ENCODE measurements at regions not wholly inside any gene's neighbourhood (a gene's known extent, or its start where the extent isn't known, plus 50 kb on each side); places are given as distances from the start of the nearest gene placed in this dataset.

DNA sequence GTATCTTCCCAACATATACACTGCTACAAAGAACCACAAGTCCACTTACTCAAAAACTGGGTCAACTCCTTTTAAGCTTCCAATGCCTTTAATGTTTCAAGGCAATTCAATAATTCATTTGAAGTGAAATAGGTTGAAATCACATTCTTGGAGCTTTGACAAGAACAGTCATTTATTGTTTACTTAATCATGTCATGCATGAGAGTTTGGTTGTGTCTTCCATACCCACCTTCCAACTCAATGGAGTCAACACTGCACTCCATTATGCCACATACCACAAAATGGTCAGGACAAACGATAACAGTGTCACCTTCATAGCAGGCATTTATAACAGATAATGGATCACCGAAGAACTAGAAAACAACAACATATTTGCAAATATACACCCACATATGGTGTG, 506.3 kb downstream of the UQCRFS1 start:
- H3K27ac ChIP-seq (ENCODE audit: low read depth, low read length), result no peak overlapping the region
- H2BK15ac ChIP-seq (replicated peaks; ENCODE audit: low read depth), result no peak overlapping the region
- no peaks in the 10 kb centered on the region for H3K4me1 ChIP-seq (ENCODE audit: control insufficient read depth, low read depth, low read length)
- no peak overlapping the region for H3K56ac ChIP-seq (ENCODE audit: low read length)
- no peaks in the 10 kb centered on the region for H3K79me2 ChIP-seq (ENCODE audit: control insufficient read depth, insufficient read depth, low read length)
- H2BK120ac ChIP-seq (ENCODE audit: low read depth, low read length), result no peak overlapping the region
- no peaks in the 10 kb centered on the region for H3K36me3 ChIP-seq (ENCODE audit: control insufficient read depth, insufficient read depth, low read length)
- WGBS (ENCODE audit: extremely low coverage, insufficient coverage, low lambda C conversion rate), result no CpG with 5 or more reads among the region's 2 CpGs
- no peak overlapping the region for H3K23ac ChIP-seq (ENCODE audit: low read length)
- H3K4me2 ChIP-seq (ENCODE audit: low read length), result no peak overlapping the region
- no peak overlapping the region for H3K9ac ChIP-seq (ENCODE audit: low read length)
- no peak overlapping the region for H3K4me3 ChIP-seq (ENCODE audit: low read length)
- no peak overlapping the region for H2AK5ac ChIP-seq (ENCODE audit: low read length)
- H3K18ac ChIP-seq (ENCODE audit: low read length), result no peak overlapping the region
- no peaks in the 10 kb centered on the region for H3K79me1 ChIP-seq (ENCODE audit: low read length)
- no peak overlapping the region for H4K5ac ChIP-seq (ENCODE audit: low read length)
- DNase-seq, result no peak
- H3K27me3 ChIP-seq (ENCODE audit: insufficient read depth, low read length, poor library complexity), result no peaks in the 10 kb centered on the region
- H4K8ac ChIP-seq (ENCODE audit: low read depth, low read length), result no peak overlapping the region
- no peak overlapping the region for H3K4ac ChIP-seq (ENCODE audit: low read depth, low read length)
- H2BK5ac ChIP-seq (ENCODE audit: low read length), result no peak overlapping the region

GRCh38 chr19:28705008-28705407, 507.9 kb downstream of the UQCRFS1 start:
- Histone ChIP-seq H3K56ac (ENCODE audit: low read length) (no peak overlapping the region), H3K4ac (ENCODE audit: low read depth, low read length) (no peak overlapping the region), H3K79me1 (ENCODE audit: low read length) (no peaks in the 10 kb centered on the region), H4K5ac (ENCODE audit: low read length) (no peak overlapping the region), H2AK5ac (ENCODE audit: low read length) (no peak overlapping the region), H4K8ac (ENCODE audit: low read depth, low read length) (no peak overlapping the region), H3K4me1 (ENCODE audit: control insufficient read depth, low read depth, low read length) (no peaks in the 10 kb centered on the region), H3K79me2 (ENCODE audit: control insufficient read depth, insufficient read depth, low read length) (no peaks in the 10 kb centered on the region), H3K23ac (ENCODE audit: low read length) (no peak overlapping the region), H3K27me3 (ENCODE audit: insufficient read depth, low read length, poor library complexity) (no peaks in the 10 kb centered on the region), H3K4me3 (ENCODE audit: low read length) (no peak overlapping the region), H2BK120ac (ENCODE audit: low read depth, low read length) (no peak overlapping the region), H3K18ac (ENCODE audit: low read length) (no peak overlapping the region), H3K9ac (ENCODE audit: low read length) (no peak overlapping the region), H3K27ac (ENCODE audit: low read depth, low read length) (no peak overlapping the region), H2BK5ac (ENCODE audit: low read length) (no peak overlapping the region), H3K36me3 (ENCODE audit: control insufficient read depth, insufficient read depth, low read length) (no peaks in the 10 kb centered on the region), H3K4me2 (ENCODE audit: low read length) (no peak overlapping the region), H2BK15ac (replicated peaks; ENCODE audit: low read depth) (no peak overlapping the region)
- DNase-seq, result peak; percentile 82
- WGBS (ENCODE audit: extremely low coverage, insufficient coverage, low lambda C conversion rate), result no CpG with 5 or more reads among the region's 3 CpGs

DNA sequence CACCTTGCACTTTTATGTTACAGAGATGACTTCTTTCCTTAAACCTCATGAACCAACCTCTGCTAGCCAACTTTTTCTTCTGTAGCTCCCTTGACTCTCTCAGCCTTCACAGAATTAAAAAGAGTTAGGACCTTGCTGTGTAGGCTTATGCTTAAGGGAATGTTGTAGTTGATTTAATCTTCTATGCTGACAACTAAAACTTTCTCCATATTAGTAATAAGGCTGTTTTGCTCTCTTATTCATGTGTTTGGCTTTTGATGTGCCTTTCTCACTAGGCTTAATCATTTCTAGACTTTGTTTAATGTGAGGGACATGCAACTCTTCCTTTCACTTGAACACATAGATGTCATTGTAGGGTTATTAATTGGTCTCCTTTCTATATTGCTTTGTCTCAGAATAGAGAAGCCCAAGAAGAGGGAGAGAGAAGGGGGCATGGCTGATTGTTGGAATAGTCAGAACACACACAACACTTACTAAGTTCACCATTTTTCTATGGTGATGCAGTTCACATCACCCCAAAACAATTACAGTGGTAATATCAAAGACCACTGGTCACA, 509.5 kb downstream of the UQCRFS1 start:
- no peak overlapping the region for H4K5ac ChIP-seq (ENCODE audit: low read length)
- no peak overlapping the region for H3K4me3 ChIP-seq (ENCODE audit: low read length)
- no peak overlapping the region for H2AK5ac ChIP-seq (ENCODE audit: low read length)
- no peak overlapping the region for H3K4ac ChIP-seq (ENCODE audit: low read depth, low read length)
- no peak overlapping the region for H3K56ac ChIP-seq (ENCODE audit: low read length)
- H3K4me1 ChIP-seq (ENCODE audit: control insufficient read depth, low read depth, low read length), result no peaks in the 10 kb centered on the region
- H2BK5ac ChIP-seq (ENCODE audit: low read length), result no peak overlapping the region
- no peaks in the 10 kb centered on the region for H3K79me1 ChIP-seq (ENCODE audit: low read length)
- DNase-seq, result no peak
- H3K23ac ChIP-seq (ENCODE audit: low read length), result no peak overlapping the region
- H3K4me2 ChIP-seq (ENCODE audit: low read length), result no peak overlapping the region
- no peak overlapping the region for H4K8ac ChIP-seq (ENCODE audit: low read depth, low read length)
- no peaks in the 10 kb centered on the region for H3K36me3 ChIP-seq (ENCODE audit: control insufficient read depth, insufficient read depth, low read length)
- H2BK15ac ChIP-seq (replicated peaks; ENCODE audit: low read depth), result no peak overlapping the region
- H3K9ac ChIP-seq (ENCODE audit: low read length), result no peak overlapping the region
- H2BK120ac ChIP-seq (ENCODE audit: low read depth, low read length), result no peak overlapping the region
- H3K27ac ChIP-seq (ENCODE audit: low read depth, low read length), result no peak overlapping the region
- H3K18ac ChIP-seq (ENCODE audit: low read length), result no peak overlapping the region
- H3K27me3 ChIP-seq (ENCODE audit: insufficient read depth, low read length, poor library complexity), result no peaks in the 10 kb centered on the region
- H3K79me2 ChIP-seq (ENCODE audit: control insufficient read depth, insufficient read depth, low read length), result no peaks in the 10 kb centered on the region

- H3K4me3 ChIP-seq (ENCODE audit: low read length), result no peak overlapping the region
- H3K18ac ChIP-seq (ENCODE audit: low read length), result no peak overlapping the region
- DNase-seq, result no peak
- no peaks in the 10 kb centered on the region for H3K36me3 ChIP-seq (ENCODE audit: control insufficient read depth, insufficient read depth, low read length)
- no peak overlapping the region for H3K27ac ChIP-seq (ENCODE audit: low read depth, low read length)
- no peak overlapping the region for H3K23ac ChIP-seq (ENCODE audit: low read length)
- no CpG with 5 or more reads among the region's 1 CpG for WGBS (ENCODE audit: extremely low coverage, insufficient coverage, low lambda C conversion rate)
- H2AK5ac ChIP-seq (ENCODE audit: low read length), result no peak overlapping the region
- H2BK5ac ChIP-seq (ENCODE audit: low read length), result no peak overlapping the region
- no peak overlapping the region for H2BK15ac ChIP-seq (replicated peaks; ENCODE audit: low read depth)
- H3K4me2 ChIP-seq (ENCODE audit: low read length), result no peak overlapping the region
- H3K4me1 ChIP-seq (ENCODE audit: control insufficient read depth, low read depth, low read length), result no peaks in the 10 kb centered on the region
- H3K27me3 ChIP-seq (ENCODE audit: insufficient read depth, low read length, poor library complexity), result no peaks in the 10 kb centered on the region
- no peak overlapping the region for H3K9ac ChIP-seq (ENCODE audit: low read length)
- no peak overlapping the region for H4K8ac ChIP-seq (ENCODE audit: low read depth, low read length)
- H3K79me1 ChIP-seq (ENCODE audit: low read length), result no peaks in the 10 kb centered on the region
- H3K4ac ChIP-seq (ENCODE audit: low read depth, low read length), result no peak overlapping the region
- H4K5ac ChIP-seq (ENCODE audit: low read length), result no peak overlapping the region
- no peak overlapping the region for H3K56ac ChIP-seq (ENCODE audit: low read length)
- H3K79me2 ChIP-seq (ENCODE audit: control insufficient read depth, insufficient read depth, low read length), result no peaks in the 10 kb centered on the region
- no peak overlapping the region for H2BK120ac ChIP-seq (ENCODE audit: low read depth, low read length)
Measured at GRCh38 chr19:28701491-28701890, 511.5 kb downstream of the UQCRFS1 start.

DNA sequence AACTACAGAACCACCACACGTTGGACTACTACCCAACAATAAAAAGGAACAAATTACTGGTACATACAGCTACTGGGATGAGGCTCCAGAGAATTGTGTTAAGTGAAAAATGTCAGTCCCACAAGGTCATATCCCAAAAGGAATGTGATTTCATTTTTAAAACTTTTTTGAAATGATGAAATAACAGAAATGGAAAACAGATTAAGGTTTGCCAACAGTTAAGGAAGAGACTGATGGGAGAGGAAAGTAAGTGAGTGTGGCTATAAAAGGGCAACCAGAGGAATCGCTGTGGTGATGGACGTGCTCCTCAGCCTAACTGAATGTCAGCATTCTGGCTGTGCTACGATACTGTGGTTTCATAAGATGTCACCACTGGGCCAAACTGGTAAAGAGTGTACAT, 512.8 kb downstream of the UQCRFS1 start:
- Histone ChIP-seq H3K4ac (ENCODE audit: low read depth, low read length) (no peak overlapping the region), H3K18ac (ENCODE audit: low read length) (no peak overlapping the region), H3K79me2 (ENCODE audit: control insufficient read depth, insufficient read depth, low read length) (no peaks in the 10 kb centered on the region), H3K27me3 (ENCODE audit: insufficient read depth, low read length, poor library complexity) (no peaks in the 10 kb centered on the region), H3K9ac (ENCODE audit: low read length) (no peak overlapping the region), H3K27ac (ENCODE audit: low read depth, low read length) (no peak overlapping the region), H4K8ac (ENCODE audit: low read depth, low read length) (no peak overlapping the region), H2BK120ac (ENCODE audit: low read depth, low read length) (no peak overlapping the region), H4K5ac (ENCODE audit: low read length) (no peak overlapping the region), H3K23ac (ENCODE audit: low read length) (no peak overlapping the region), H3K79me1 (ENCODE audit: low read length) (no peaks in the 10 kb centered on the region), H3K4me1 (ENCODE audit: control insufficient read depth, low read depth, low read length) (no peaks in the 10 kb centered on the region), H3K36me3 (ENCODE audit: control insufficient read depth, insufficient read depth, low read length) (no peaks in the 10 kb centered on the region), H3K56ac (ENCODE audit: low read length) (no peak overlapping the region), H3K4me3 (ENCODE audit: low read length) (no peak overlapping the region), H3K4me2 (ENCODE audit: low read length) (no peak overlapping the region), H2AK5ac (ENCODE audit: low read length) (no peak overlapping the region), H2BK5ac (ENCODE audit: low read length) (no peak overlapping the region), H2BK15ac (replicated peaks; ENCODE audit: low read depth) (no peak overlapping the region)
- WGBS (ENCODE audit: extremely low coverage, insufficient coverage, low lambda C conversion rate), result no CpG with 5 or more reads among the region's 4 CpGs
- DNase-seq, result no peak

DNA sequence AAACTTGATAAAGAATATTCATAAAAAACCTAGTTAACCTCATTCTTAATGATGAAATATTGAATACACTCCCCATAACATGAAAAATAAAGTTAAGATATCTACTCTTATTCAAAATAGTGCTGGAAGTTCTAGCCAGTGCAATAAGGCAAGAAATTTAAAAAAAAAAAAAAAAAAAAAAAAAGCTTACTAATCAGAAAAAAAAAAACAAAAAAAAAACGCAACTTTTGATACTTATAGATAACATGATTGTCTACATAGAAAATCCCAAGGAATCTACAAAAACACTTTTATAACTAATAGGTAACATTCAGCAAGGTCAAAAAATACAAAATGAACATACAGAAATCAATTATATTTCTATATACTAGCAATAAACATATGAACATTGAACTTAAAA, 515.6 kb downstream of the UQCRFS1 start:
- H3K79me1 ChIP-seq (ENCODE audit: low read length), result no peaks in the 10 kb centered on the region
- no CpG with 5 or more reads among the region's 1 CpG for WGBS (ENCODE audit: extremely low coverage, insufficient coverage, low lambda C conversion rate)

More for the DNA sequence above, 515.6 kb downstream of the UQCRFS1 start:
- H3K27ac ChIP-seq (ENCODE audit: low read depth, low read length), result no peak overlapping the region
- H2BK5ac ChIP-seq (ENCODE audit: low read length), result no peak overlapping the region
- H3K4ac ChIP-seq (ENCODE audit: low read depth, low read length), result no peak overlapping the region
- H3K27me3 ChIP-seq (ENCODE audit: insufficient read depth, low read length, poor library complexity), result no peaks in the 10 kb centered on the region
- H3K79me2 ChIP-seq (ENCODE audit: control insufficient read depth, insufficient read depth, low read length), result no peaks in the 10 kb centered on the region
- H4K8ac ChIP-seq (ENCODE audit: low read depth, low read length), result no peak overlapping the region
- H3K36me3 ChIP-seq (ENCODE audit: control insufficient read depth, insufficient read depth, low read length), result no peaks in the 10 kb centered on the region
- no peak overlapping the region for H3K4me2 ChIP-seq (ENCODE audit: low read length)
- H3K56ac ChIP-seq (ENCODE audit: low read length), result no peak overlapping the region
- no peaks in the 10 kb centered on the region for H3K4me1 ChIP-seq (ENCODE audit: control insufficient read depth, low read depth, low read length)
- no peak overlapping the region for H3K4me3 ChIP-seq (ENCODE audit: low read length)
- H2BK120ac ChIP-seq (ENCODE audit: low read depth, low read length), result no peak overlapping the region
- H4K5ac ChIP-seq (ENCODE audit: low read length), result no peak overlapping the region
- DNase-seq, result no peak
- H3K9ac ChIP-seq (ENCODE audit: low read length), result no peak overlapping the region
- H3K18ac ChIP-seq (ENCODE audit: low read length), result no peak overlapping the region
- H3K23ac ChIP-seq (ENCODE audit: low read length), result no peak overlapping the region
- H2BK15ac ChIP-seq (replicated peaks; ENCODE audit: low read depth), result no peak overlapping the region
- no peak overlapping the region for H2AK5ac ChIP-seq (ENCODE audit: low read length)

All from mesendoderm (in vitro differentiated cells).